GM21723 (cell line): ENCODE measurements at regions not wholly inside any gene's neighbourhood (a gene's known extent, or its start where the extent isn't known, plus 50 kb on each side); places are given as distances from the start of the nearest gene placed in this dataset.
"Not testable (repeated sequence)": the region's sequence is repeated elsewhere in the genome, so short reads cannot be mapped to it uniquely, and the experiment has no call there.

ENCODE experiments used
- ATAC-seq: cut with Tn5 transposase; IDR thresholded peaks from one replicate; pipeline ENCODE4 v1.9.1; 2021; ENCODE audit warnings: mild to moderate bottlenecking, moderate library complexity; ENCODE audit not compliant: unreplicated experiment

DNA sequence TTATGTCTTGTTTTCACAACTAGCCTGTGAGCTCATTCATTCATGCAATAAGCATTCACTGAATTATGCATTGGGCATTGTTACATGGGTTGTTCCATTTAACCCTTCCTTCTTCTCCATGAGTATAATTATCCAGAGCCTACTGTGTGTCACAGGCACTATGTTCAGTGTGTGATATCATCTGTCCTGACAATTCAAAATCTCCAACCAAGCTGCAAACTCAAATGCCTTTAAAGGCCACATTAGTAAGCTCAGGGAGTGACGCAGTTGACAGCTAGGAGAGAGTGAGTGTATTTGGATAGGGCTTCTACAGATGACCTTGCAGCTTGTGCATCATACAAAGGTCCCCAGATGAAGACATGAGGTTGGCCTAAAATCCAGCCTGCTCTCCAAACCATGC, 289.5 kb downstream of the OMA1 start:
- ATAC-seq = no peak

GRCh38 chr1:58256546-58256945, 290.0 kb downstream of the OMA1 start:
- ATAC-seq = no peak

DNA sequence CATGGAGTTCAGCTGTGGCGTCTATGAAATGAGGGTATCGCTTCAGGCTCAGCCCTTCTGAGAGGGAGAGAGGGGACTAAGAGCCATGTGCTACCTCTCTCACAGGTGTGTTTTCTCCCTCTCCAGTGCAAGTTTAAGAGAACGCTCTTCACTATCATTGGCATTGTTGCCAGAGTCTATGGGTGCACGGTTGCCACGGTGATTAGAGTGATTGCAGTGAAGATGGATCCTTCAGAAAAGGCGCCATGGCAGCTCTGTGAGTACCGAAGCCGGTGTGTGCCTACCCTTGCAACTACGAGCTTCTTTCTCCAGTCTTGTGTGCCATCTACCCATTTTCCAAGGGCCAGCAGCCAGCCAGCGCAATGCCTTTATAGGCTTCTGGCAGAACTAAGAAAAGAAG, 290.5 kb downstream of the OMA1 start:
- ATAC-seq = no peak

- no peak for ATAC-seq
Observed at GRCh38 chr1:58255192-58255591, 291.3 kb downstream of the OMA1 start.

GRCh38 chr1:58251430-58252073, 295.0 kb downstream of the OMA1 start:
- no peak for ATAC-seq

DNA sequence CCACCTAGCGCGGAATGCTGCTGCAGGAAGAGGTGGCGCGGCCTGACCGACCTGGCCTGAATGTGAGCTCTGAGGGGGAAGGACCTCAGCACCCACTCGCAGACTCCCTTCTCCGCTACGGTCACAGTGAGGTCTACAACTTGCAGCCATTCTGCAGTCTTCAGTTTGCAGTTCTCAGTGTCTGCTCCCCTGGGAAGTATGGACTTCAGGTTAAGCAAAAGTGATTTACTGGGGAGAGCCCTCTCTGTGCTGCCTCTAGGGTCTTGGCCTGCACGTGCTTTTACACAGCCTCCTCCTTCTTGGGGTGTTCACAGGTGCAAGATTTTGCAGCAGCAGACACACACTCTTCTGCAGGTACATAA, 296.0 kb downstream of the OMA1 start:
- no peak for ATAC-seq

DNA sequence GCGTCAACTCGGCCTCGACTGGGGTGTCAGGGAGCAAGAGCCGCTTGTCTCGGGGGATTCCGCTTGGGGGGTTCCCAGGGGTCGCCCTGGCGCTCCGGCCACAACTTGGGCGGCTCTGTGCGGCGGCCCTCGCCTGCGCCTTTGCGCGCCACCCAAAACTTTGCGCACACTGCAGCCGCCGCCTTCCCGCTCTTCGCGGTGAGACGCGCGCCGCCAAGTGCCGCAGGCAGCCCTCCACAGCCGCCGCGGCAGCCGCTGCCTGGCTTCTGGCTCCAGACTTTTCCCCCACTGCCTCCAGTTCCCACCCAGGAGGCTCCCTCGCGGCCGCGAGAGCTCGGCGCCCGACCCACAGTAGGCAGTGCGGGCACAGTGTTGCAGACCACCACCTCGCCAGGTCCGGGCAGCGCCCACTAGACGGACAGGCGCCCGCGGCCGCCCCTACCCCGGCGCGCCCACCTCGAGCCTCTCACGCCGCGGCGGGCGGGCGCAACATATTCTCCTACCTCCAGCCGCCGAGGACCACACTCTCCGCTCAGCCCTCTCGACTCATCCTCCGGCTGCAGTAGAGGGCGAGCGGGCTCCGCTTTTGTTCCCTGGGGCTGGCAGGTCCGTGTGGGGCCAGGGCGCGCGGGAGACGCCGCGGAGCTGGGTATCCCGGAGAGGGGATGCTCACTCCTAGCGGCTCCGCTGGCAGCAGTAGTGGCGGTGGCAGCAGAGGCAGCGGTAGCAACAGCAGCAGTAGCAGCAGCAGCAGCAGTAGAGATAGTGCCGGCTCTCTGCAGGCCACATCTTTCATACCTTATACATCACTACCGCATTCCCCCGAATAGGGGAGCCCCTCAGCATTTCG, 296.6 kb downstream of the OMA1 start:
- ATAC-seq = no peak

DNA sequence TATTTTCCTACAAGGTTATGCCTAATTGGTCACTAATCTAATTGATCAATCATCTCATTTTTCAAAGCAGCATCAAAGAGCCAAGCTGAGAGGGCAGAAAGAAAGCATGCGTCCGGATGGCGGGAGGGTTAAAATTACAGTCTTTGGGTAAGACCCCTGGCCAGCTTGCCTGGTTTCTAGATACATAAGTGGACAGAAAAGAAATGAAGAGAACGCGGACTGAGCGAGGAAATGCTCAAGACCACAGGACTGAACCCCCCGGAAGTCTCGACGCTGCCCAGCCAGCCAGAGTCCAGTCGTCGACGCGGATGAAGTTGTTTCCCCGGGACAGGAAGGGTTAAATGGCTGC, 297.2 kb downstream of the OMA1 start:
- no peak for ATAC-seq

DNA sequence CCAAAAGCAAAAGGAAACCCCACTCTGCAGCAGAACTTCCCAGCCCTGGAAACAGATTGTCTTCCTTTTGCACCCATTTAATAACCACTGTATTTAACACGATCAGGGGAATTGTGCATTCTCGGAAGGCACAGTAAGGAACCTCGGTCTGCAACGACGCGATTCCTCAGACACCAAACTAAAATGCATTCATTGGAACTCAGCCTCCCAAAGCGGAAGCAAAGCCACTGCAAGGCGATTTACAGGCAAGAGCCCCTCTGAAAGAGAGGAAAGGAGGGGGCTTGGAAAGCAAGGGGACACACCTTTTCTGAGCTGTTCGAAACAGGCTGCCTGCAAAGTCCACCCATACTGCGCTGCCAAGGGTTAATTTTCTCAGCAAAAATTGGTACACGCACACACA, 297.7 kb downstream of the OMA1 start:
- ATAC-seq = no peak

GRCh38 chr1:58248072-58248471, 298.5 kb downstream of the OMA1 start:
- no peak for ATAC-seq

- ATAC-seq = no peak
Observed at GRCh38 chr1:58246549-58246948, 300.0 kb downstream of the OMA1 start.

- ATAC-seq = no peak
Observed at GRCh38 chr1:58244872-58245271, 301.7 kb downstream of the OMA1 start.

DNA sequence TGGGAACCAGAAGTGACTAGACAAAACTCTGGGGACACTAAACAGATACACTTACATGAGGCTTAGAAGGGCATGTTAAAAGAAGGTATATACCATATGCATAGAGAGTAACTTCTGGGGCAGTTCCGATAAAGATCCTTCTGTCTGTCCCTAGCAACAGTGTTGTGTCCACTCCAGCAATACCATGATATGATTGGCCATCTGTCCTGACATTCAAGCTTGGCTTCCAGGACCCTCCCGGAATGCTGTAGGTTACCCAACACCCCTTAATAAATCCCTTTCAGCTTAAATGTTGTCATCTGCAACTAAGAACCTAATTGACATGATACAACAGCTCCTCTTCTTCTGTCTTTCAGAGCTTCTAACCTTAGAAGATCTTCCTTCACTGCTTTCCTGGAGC, 307.7 kb downstream of the OMA1 start:
- no peak for ATAC-seq

- ATAC-seq = no peak
Observed at GRCh38 chr1:58233729-58234128, 312.8 kb downstream of the OMA1 start.

GRCh38 chr1:58231204-58231603, 315.3 kb downstream of the OMA1 start:
- ATAC-seq = peak; percentile 52

DNA sequence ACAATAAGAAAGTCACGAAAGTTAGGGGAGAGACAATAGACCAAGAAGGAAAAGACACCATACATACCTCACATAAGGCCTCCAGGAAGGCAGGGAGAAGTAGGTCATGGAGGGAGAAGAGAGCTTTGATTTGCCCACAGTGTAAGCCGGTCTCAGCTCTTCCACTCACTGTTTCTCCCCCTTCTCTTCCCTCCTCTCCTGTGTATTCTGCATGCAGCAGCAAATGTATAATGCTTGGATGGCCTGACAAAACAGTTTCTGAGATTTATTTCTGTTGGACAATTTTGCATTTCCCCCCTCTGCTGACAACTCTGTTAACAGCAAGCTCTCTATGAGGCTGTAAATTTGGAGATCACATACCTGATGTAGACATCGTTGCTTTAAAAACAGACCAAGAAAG, 318.9 kb downstream of the OMA1 start:
- ATAC-seq = no peak

- no peak for ATAC-seq
Observed at GRCh38 chr1:58223522-58223921, 323.0 kb downstream of the OMA1 start.

DNA sequence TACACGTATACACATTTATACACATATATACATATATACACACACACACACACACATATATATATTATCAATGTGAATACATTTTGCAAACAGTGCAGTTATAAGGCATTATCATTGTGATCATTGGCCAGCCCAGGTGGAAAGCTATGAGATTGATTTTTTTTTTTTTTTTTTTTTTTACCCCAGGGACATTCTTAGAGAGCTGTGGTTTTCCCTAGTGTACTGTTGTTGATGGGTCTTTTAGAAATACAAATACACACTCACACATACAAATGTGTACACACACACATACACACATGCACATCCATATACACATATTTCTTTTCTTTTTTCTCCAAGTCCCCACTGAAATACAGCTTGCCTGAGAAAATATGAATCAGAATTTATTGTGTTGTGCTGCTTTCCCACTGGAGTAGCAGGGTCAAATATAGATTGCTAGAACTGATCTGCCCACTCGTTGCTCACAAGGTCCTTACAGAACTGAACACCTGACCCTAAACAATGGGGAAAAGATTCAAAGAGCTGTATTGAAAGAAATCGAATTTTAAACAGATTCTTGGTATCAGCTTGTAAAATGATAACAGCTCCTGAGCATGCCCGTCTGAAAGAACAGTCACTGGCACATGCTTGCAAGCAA, 325.6 kb downstream of the OMA1 start:
- ATAC-seq = no peak

- not testable (repeated sequence) for ATAC-seq
Observed at GRCh38 chr1:58216169-58216568, 330.4 kb downstream of the OMA1 start.

DNA sequence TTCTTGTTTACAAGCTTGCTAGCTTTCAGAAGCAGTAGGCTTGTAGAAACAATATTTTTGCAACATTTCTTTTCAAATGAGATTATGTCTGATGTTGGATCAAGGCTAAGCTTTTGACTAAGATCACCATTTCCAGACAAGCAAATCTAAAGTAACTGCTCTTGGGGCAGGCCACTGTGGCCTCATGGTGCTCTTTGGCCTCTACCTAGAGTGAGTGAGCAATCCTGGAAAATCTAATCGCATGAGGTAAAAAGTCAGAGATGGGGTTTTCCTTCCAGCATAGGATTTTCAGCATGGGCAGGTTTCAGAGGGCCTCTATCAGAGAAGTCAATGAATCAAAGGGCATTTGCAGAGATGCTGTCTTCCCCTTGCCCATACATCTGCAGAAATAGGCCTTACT, 331.9 kb downstream of the OMA1 start:
- ATAC-seq = no peak

DNA sequence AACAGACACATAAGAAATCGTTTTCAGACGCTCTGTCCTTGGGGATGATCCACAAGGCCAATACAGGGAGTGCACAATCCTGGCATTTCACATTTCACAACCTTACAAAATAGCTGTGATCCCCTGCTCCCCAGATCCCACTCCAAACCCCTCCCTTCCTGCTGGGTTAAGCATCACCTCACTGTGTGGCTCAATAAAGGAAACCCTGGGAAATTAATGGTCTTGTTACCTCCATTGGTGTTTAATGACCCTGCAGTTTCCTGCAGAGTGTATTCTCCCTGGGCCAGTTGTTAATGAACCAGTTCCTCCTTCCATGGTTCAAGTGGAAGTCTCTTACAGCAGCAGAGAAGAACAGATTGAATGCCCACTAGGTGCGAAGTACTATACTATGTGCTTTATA, 334.7 kb downstream of the OMA1 start:
- no peak for ATAC-seq

DNA sequence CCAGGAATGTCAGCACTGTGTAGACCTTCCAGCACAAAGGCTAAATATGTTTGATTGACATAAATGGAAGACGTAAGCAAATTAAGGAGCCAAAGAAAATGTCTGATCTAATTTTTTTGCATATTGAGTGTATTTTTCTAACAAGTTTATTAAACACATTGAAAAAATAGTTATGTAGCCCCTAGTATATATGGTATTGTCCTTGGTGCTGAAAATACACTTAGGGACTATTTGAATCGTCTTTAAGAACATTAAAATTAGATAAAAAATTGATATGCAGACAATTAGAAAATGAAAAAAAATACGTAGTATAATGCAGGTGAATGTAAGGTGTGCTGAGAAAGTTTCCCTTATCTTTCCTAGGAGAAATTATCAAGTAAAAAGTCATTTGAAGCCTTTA, 337.0 kb downstream of the OMA1 start:
- no peak for ATAC-seq
